Fibroblast of lung (primary cell): ENCODE measurements at regions not wholly inside any gene's neighbourhood (a gene's known extent, or its start where the extent isn't known, plus 50 kb on each side); places are given as distances from the start of the nearest gene placed in this dataset.

Experiments used
- DNase-seq, 2 donors: peaks; one replicate each; pipeline versions ENCODE4 v3.0.0 to v3.0.0-alpha.2; 2010; ENCODE audit warnings: low read depth in 2 of 2
- H2AFZ ChIP-seq: 2 replicates; pipeline ENCODE4 v1.5.1; 2012; ENCODE audit warnings: low read length, control low read depth, inconsistent platforms
- H3K27ac ChIP-seq: 2 replicates; pipeline ENCODE4 v1.5.1; 2011; ENCODE audit warnings: low read length, control low read depth; ENCODE audit not compliant: insufficient read depth
- H3K27me3 ChIP-seq: 2 replicates; pipeline ENCODE4 v1.5.1; 2011; ENCODE audit warnings: mild to moderate bottlenecking, low read length; ENCODE audit not compliant: control insufficient read depth, insufficient read depth
- H3K36me3 ChIP-seq: 2 replicates; pipeline ENCODE4 v1.5.1; 2011; ENCODE audit warnings: low read length; ENCODE audit not compliant: control insufficient read depth, insufficient read depth
- H3K4me1 ChIP-seq: 2 replicates; pipeline ENCODE4 v1.5.1; 2011; ENCODE audit warnings: low read length; ENCODE audit not compliant: control insufficient read depth, insufficient read depth; ENCODE audit errors: extremely low read depth
- H3K4me2 ChIP-seq: 2 replicates; pipeline ENCODE4 v1.5.1; 2011; ENCODE audit warnings: low read length, control low read depth; ENCODE audit not compliant: insufficient read depth; ENCODE audit errors: extremely low read depth
- H3K4me3 ChIP-seq, 4 experiments: fragments of 200-600 bp in 1 of 4; sonication (generic) in 1 of 4; replicated peaks in 1 of 4; 2 replicates each; pipeline ENCODE4 v1.5.1; 2011 to 2016; ENCODE audit warnings: low read length in 4 of 4, low read depth in 3 of 4, mild to moderate bottlenecking in 3 of 4, control low read depth in 2 of 4, inconsistent platforms in 1 of 4, mixed read lengths in 1 of 4; ENCODE audit not compliant: insufficient read depth in 1 of 4; ENCODE audit errors: control extremely low read depth in 1 of 4
- H3K79me2 ChIP-seq: 2 replicates; pipeline ENCODE4 v1.5.1; 2012; ENCODE audit warnings: mild to moderate bottlenecking, low read length, inconsistent platforms; ENCODE audit not compliant: control insufficient read depth, insufficient read depth
- H3K9ac ChIP-seq: 2 replicates; pipeline ENCODE4 v1.5.1; 2011; ENCODE audit warnings: mild to moderate bottlenecking, low read length, control low read depth; ENCODE audit not compliant: insufficient read depth
- H3K9me3 ChIP-seq: 2 replicates; pipeline ENCODE4 v1.5.1; 2012; ENCODE audit warnings: low read depth, low read length; ENCODE audit not compliant: control insufficient read depth, insufficient read depth
- H4K20me1 ChIP-seq: 2 replicates; pipeline ENCODE4 v1.5.1; 2011; ENCODE audit warnings: low read length; ENCODE audit not compliant: control insufficient read depth, insufficient read depth; ENCODE audit errors: extremely low read depth
- EZH2 ChIP-seq: IDR thresholded peaks from 2 replicates; pipeline ENCODE4 v1.5.1; 2012; ENCODE audit warnings: low read length, control low read depth, mild to moderate bottlenecking; ENCODE audit errors: missing control alignments
- TF ChIP-seq, protein P1 (sequence below), 2 donors: IDR thresholded peaks in 1 of 2; conservative IDR thresholded peaks in 1 of 2; 1 replicate in 1 of 2; 2 replicates in 1 of 2; pipeline ENCODE4 v1.5.1; 2011 to 2012; ENCODE audit warnings: low read length in 2 of 2, control low read depth in 1 of 2, inconsistent platforms in 1 of 2, low read depth in 1 of 2, mild to moderate bottlenecking in 1 of 2

DNA sequence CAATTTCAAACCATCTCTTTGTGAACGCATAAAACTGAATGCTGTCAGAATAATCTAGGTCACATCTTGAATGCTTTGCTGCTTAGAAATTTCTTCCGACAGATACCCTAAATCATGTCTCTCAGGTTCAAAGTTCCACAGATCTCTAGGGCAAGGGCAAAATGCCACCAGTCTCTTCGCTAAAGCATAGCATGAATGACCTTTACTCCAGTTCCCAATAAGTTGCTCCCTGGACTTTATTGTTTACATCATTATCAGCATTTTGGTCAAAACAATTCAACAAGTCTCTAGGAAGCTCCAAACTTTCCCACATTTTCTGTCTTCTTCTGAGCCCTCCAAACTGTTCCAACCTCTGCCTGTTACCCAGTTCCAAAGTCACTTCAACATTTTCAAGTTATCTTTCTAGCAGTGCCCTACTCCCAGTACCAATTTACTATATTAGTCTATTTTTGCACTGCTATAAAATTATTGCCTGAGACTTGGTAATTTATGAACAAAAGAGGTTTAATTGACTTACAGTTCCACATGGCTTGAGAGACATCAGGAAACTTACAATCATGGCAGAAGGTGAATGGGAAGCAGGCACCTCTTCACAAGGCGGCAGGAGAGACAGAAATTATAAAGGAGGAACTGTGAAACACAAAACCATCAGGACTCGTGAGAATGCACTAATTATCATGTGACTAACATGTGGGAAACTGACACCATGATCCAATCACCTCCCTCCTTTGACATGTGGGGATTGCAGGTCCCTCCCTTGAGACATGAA lies 77.0 kb downstream of the SPRY2 start:
- Histone ChIP-seq H3K27ac (no peak overlapping the region), H3K9ac (no peak overlapping the region), H3K4me2 (no peak overlapping the region), H3K4me1 (no peaks in the 10 kb centered on the region), H3K4me3 (no peak overlapping the region), H2AFZ (no peak overlapping the region), H3K27me3 (no peaks in the 10 kb centered on the region), H3K79me2 (no peaks in the 10 kb centered on the region), H3K36me3 (no peaks in the 10 kb centered on the region), H4K20me1 (no peaks in the 10 kb centered on the region), H3K9me3 (no peaks in the 10 kb centered on the region)
- TF ChIP-seq, protein P1, sequence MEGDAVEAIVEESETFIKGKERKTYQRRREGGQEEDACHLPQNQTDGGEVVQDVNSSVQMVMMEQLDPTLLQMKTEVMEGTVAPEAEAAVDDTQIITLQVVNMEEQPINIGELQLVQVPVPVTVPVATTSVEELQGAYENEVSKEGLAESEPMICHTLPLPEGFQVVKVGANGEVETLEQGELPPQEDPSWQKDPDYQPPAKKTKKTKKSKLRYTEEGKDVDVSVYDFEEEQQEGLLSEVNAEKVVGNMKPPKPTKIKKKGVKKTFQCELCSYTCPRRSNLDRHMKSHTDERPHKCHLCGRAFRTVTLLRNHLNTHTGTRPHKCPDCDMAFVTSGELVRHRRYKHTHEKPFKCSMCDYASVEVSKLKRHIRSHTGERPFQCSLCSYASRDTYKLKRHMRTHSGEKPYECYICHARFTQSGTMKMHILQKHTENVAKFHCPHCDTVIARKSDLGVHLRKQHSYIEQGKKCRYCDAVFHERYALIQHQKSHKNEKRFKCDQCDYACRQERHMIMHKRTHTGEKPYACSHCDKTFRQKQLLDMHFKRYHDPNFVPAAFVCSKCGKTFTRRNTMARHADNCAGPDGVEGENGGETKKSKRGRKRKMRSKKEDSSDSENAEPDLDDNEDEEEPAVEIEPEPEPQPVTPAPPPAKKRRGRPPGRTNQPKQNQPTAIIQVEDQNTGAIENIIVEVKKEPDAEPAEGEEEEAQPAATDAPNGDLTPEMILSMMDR (conservative IDR thresholded peaks at IDR 0.05 in 1 of 2, IDR thresholded peaks at IDR 0.05 in 1 of 2; ENCODE audit: low read depth in 1 of 2, low read length in 2 of 2): no peak
- TF ChIP-seq EZH2: no peak
- DNase-seq: no peak

- Histone ChIP-seq H2AFZ (no peak overlapping the region), H3K9ac (no peak overlapping the region), H3K27ac (no peak overlapping the region), H3K4me2 (no peak overlapping the region), H3K36me3 (no peaks in the 10 kb centered on the region), H3K4me3 (no peak overlapping the region), H3K9me3 (no peaks in the 10 kb centered on the region), H3K27me3 (no peaks in the 10 kb centered on the region), H3K79me2 (no peaks in the 10 kb centered on the region), H4K20me1 (no peaks in the 10 kb centered on the region), H3K4me1 (no peaks in the 10 kb centered on the region)
- TF ChIP-seq EZH2: no peak
- TF ChIP-seq, protein P1 (conservative IDR thresholded peaks at IDR 0.05 in 1 of 2, IDR thresholded peaks at IDR 0.05 in 1 of 2; ENCODE audit: low read depth in 1 of 2, low read length in 2 of 2): no peak
- DNase-seq: no peak
Measured at GRCh38 chr13:80262051-80262695, 78.8 kb downstream of the SPRY2 start.

GRCh38 chr13:80259159-80259558 lies 81.8 kb downstream of the SPRY2 start:
- Histone ChIP-seq H3K27ac (no peak overlapping the region), H3K9ac (no peak overlapping the region), H4K20me1 (no peaks in the 10 kb centered on the region), H3K9me3 (no peaks in the 10 kb centered on the region), H3K4me2 (no peak overlapping the region), H3K79me2 (no peaks in the 10 kb centered on the region), H3K36me3 (no peaks in the 10 kb centered on the region), H2AFZ (no peak overlapping the region), H3K27me3 (no peaks in the 10 kb centered on the region), H3K4me1 (no peaks in the 10 kb centered on the region), H3K4me3 (no peak overlapping the region)
- DNase-seq: no peak
- no peak for TF ChIP-seq EZH2
- TF ChIP-seq, protein P1 (conservative IDR thresholded peaks at IDR 0.05 in 1 of 2, IDR thresholded peaks at IDR 0.05 in 1 of 2; ENCODE audit: low read depth in 1 of 2, low read length in 2 of 2): no peak
